SK-N-MC (cell line): ENCODE measurements at regions not wholly inside any gene's neighbourhood (a gene's known extent, or its start where the extent isn't known, plus 50 kb on each side); places are given as distances from the start of the nearest gene placed in this dataset.
A peak's percentile ranks its signal among the peaks of the same experiment; 100 is the strongest.

Experiments
- DNase-seq: peaks from one replicate; pipeline ENCODE4 v3.0.0-alpha.2; 2011; ENCODE audit warnings: low read depth, low spot score
- H3K27ac ChIP-seq: fragments of 200-600 bp; sonication (generic); 2 replicates; pipeline ENCODE4 v1.5.1; 2016; ENCODE audit warnings: mixed run types
- H3K36me3 ChIP-seq: fragments of 200-600 bp; sonication (generic); 2 replicates; pipeline ENCODE4 v1.6.1; 2017; ENCODE audit warnings: antibody characterized with exemption, low read length, mixed read lengths; ENCODE audit not compliant: insufficient read depth
- H3K4me3 ChIP-seq: fragments of 200-600 bp; sonication (generic); 2 replicates; pipeline ENCODE4 v1.5.1; 2016
- H3K9ac ChIP-seq: fragments of 200-600 bp; sonication (generic); 2 replicates; pipeline ENCODE4 v1.8.0; 2017; ENCODE audit warnings: mixed run types, mixed read lengths; ENCODE audit not compliant: insufficient read length
- H3K9me3 ChIP-seq: fragments of 200-600 bp; sonication (generic); 2 replicates; pipeline ENCODE4 v1.6.1; 2017; ENCODE audit warnings: low read depth, mild to moderate bottlenecking, antibody characterized with exemption, low read length, moderate library complexity, mixed read lengths
- EZH2 ChIP-seq: fragments of 200-600 bp; sonication (generic); IDR thresholded peaks from one replicate; pipeline ENCODE4 v1.6.1; 2017; ENCODE audit warnings: antibody characterized with exemption
- FOXP2 ChIP-seq: optimal IDR thresholded peaks from 2 replicates; pipeline ENCODE3; 2011; ENCODE audit warnings: mild to moderate bottlenecking, moderate library complexity; ENCODE audit not compliant: insufficient read depth; ENCODE audit errors: extremely low read length, control extremely low read depth
- POLR2AphosphoS5 ChIP-seq: IDR thresholded peaks from 2 replicates; pipeline ENCODE4 v1.6.1; 2012; ENCODE audit warnings: mild to moderate bottlenecking, low read depth, low read length, borderline replicate concordance

- H3K9me3 ChIP-seq: no peaks in the 10 kb centered on the region
- no peak for DNase-seq
- peak overlapping the region; percentile 69 for H3K4me3 ChIP-seq
- H3K36me3 ChIP-seq: no peaks in the 10 kb centered on the region
- H3K9ac ChIP-seq: no peak overlapping the region
- no peak for TF ChIP-seq FOXP2
- no peak for TF ChIP-seq POLR2AphosphoS5
- no peak for TF ChIP-seq EZH2
- H3K27ac ChIP-seq: no peak overlapping the region
These were observed 114.9 kb upstream of the OSR1 start for GRCh38 chr2:19473350-19473749.

- DNase-seq: no peak
- Histone ChIP-seq H3K27ac (no peak overlapping the region), H3K9me3 (no peaks in the 10 kb centered on the region), H3K36me3 (no peaks in the 10 kb centered on the region), H3K4me3 (no peak overlapping the region), H3K9ac (no peak overlapping the region)
- TF ChIP-seq FOXP2 (no peak), EZH2 (no peak), POLR2AphosphoS5 (no peak)
These were observed 114.1 kb upstream of the OSR1 start for GRCh38 chr2:19472391-19472978.

- no peaks in the 10 kb centered on the region for H3K9me3 ChIP-seq
- no peak for DNase-seq
- H3K9ac ChIP-seq: no peak overlapping the region
- no peak overlapping the region for H3K4me3 ChIP-seq
- no peak overlapping the region for H3K27ac ChIP-seq
- no peaks in the 10 kb centered on the region for H3K36me3 ChIP-seq
- no peak for TF ChIP-seq POLR2AphosphoS5
- TF ChIP-seq EZH2: no peak
- no peak for TF ChIP-seq FOXP2
These were observed 113.1 kb upstream of the OSR1 start for GRCh38 chr2:19471491-19471890.

- Histone ChIP-seq H3K4me3 (no peak overlapping the region), H3K36me3 (no peaks in the 10 kb centered on the region), H3K27ac (no peak overlapping the region), H3K9ac (no peak overlapping the region), H3K9me3 (no peaks in the 10 kb centered on the region)
- no peak for DNase-seq
- TF ChIP-seq POLR2AphosphoS5: no peak
- no peak for TF ChIP-seq FOXP2
- no peak for TF ChIP-seq EZH2
These were observed 107.6 kb upstream of the OSR1 start for GRCh38 chr2:19465978-19466377.

GRCh38 chr2:19462256-19462645 is 103.8 kb upstream of the OSR1 start:
- Histone ChIP-seq H3K36me3 (no peaks in the 10 kb centered on the region), H3K27ac (no peak overlapping the region), H3K9ac (no peak overlapping the region), H3K9me3 (no peaks in the 10 kb centered on the region), H3K4me3 (no peak overlapping the region; the same call in 1 of the 2 replicates)
- TF ChIP-seq EZH2 (no peak), POLR2AphosphoS5 (no peak), FOXP2 (no peak)
- no peak for DNase-seq

- H3K4me3 ChIP-seq: peak overlapping the region; percentile 53
- peak overlapping the region; percentile 21; the same call in 1 of the 2 replicates for H3K27ac ChIP-seq
- no peak overlapping the region for H3K9ac ChIP-seq
- TF ChIP-seq FOXP2: no peak
- no peak for TF ChIP-seq POLR2AphosphoS5
- no peak for TF ChIP-seq EZH2
- no peaks in the 10 kb centered on the region for H3K36me3 ChIP-seq
- DNase-seq: no peak
- H3K9me3 ChIP-seq: no peaks in the 10 kb centered on the region
These were observed 103.3 kb upstream of the OSR1 start for GRCh38 chr2:19461504-19462255.

- H3K27ac ChIP-seq: no peak overlapping the region
- H3K36me3 ChIP-seq: no peaks in the 10 kb centered on the region
- no peaks in the 10 kb centered on the region; the same call in 1 of the 2 replicates for H3K9me3 ChIP-seq
- TF ChIP-seq POLR2AphosphoS5 (no peak), EZH2 (no peak), FOXP2 (no peak)
- H3K9ac ChIP-seq: no peak overlapping the region
- no peak for DNase-seq
- no peak overlapping the region for H3K4me3 ChIP-seq
These were observed 102.3 kb upstream of the OSR1 start for GRCh38 chr2:19460761-19461160.

GRCh38 chr2:19458427-19459003 is 100.1 kb upstream of the OSR1 start:
- Histone ChIP-seq H3K36me3 (no peaks in the 10 kb centered on the region), H3K9me3 (peaks cover 3% of the 10 kb centered on the region; the same call in 1 of the 2 replicates), H3K9ac (no peak overlapping the region), H3K4me3 (peak overlapping the region; percentile 14; the same call in 1 of the 2 replicates), H3K27ac (no peak overlapping the region)
- DNase-seq: no peak
- TF ChIP-seq FOXP2: no peak
- TF ChIP-seq POLR2AphosphoS5: no peak
- no peak for TF ChIP-seq EZH2
